SJSA1 (cell line): ENCODE measurements at regions not wholly inside any gene's neighbourhood (a gene's known extent, or its start where the extent isn't known, plus 50 kb on each side); places are given as distances from the start of the nearest gene placed in this dataset.

Experiments
- DNase-seq, 2 experiments: peaks; one replicate each; pipeline ENCODE4 v3.0.0-alpha.2; 2015 to 2020; ENCODE audit warnings: low spot score in 2 of 2, low read depth in 1 of 2
- H3K27ac ChIP-seq: fragments of 250-450 bp; sonication (Bioruptor Pico); 2 replicates; pipeline ENCODE4 v1.5.1; 2020; ENCODE audit warnings: mild to moderate bottlenecking, moderate library complexity
- H3K27me3 ChIP-seq: fragments of 250-450 bp; sonication (Bioruptor Pico); replicated peaks from 2 replicates; pipeline ENCODE4 v1.5.1; 2020; ENCODE audit warnings: mild to moderate bottlenecking, moderate library complexity
- H3K36me3 ChIP-seq: fragments of 250-450 bp; sonication (Bioruptor Pico); 2 replicates; pipeline ENCODE4 v1.5.1; 2020; ENCODE audit warnings: mild to moderate bottlenecking
- H3K4me1 ChIP-seq: fragments of 250-450 bp; sonication (Bioruptor Pico); replicated peaks from 2 replicates; pipeline ENCODE4 v1.6.1; 2021; ENCODE audit warnings: mild to moderate bottlenecking
- H3K4me3 ChIP-seq: fragments of 250-450 bp; sonication (Bioruptor Pico); 2 replicates; pipeline ENCODE4 v1.5.1; 2020; ENCODE audit warnings: mild to moderate bottlenecking
- H3K9me3 ChIP-seq: fragments of 250-450 bp; sonication (Bioruptor Pico); replicated peaks from 2 replicates; pipeline ENCODE4 v1.5.1; 2020; ENCODE audit warnings: mild to moderate bottlenecking

GRCh38 chr1:88523854-88524528 lies 160.1 kb upstream of the PKN2 start:
- DNase-seq, result no peak
- Histone ChIP-seq H3K4me1 (no peaks in the 10 kb centered on the region), H3K9me3 (no peaks in the 10 kb centered on the region), H3K36me3 (no peaks in the 10 kb centered on the region), H3K27ac (no peak overlapping the region), H3K27me3 (no peaks in the 10 kb centered on the region; the same call in 1 of the 2 replicates), H3K4me3 (no peak overlapping the region)

- no peaks in the 10 kb centered on the region; the same call in 1 of the 2 replicates for H3K27me3 ChIP-seq
- H3K4me1 ChIP-seq, result no peaks in the 10 kb centered on the region
- no peak overlapping the region for H3K27ac ChIP-seq
- H3K36me3 ChIP-seq, result no peaks in the 10 kb centered on the region
- no peak overlapping the region for H3K4me3 ChIP-seq
- H3K9me3 ChIP-seq, result no peaks in the 10 kb centered on the region
- no peak for DNase-seq
Measured at GRCh38 chr1:88526456-88526855, 157.6 kb upstream of the PKN2 start.

- no peak for DNase-seq
- H3K27ac ChIP-seq, result no peak overlapping the region
- no peaks in the 10 kb centered on the region for H3K4me1 ChIP-seq
- no peaks in the 10 kb centered on the region for H3K9me3 ChIP-seq
- no peaks in the 10 kb centered on the region; the same call in 1 of the 2 replicates for H3K27me3 ChIP-seq
- no peak overlapping the region for H3K4me3 ChIP-seq
- no peaks in the 10 kb centered on the region for H3K36me3 ChIP-seq
Measured at GRCh38 chr1:88528792-88529191, 155.3 kb upstream of the PKN2 start.

- H3K4me3 ChIP-seq, result no peak overlapping the region
- no peak for DNase-seq
- H3K27ac ChIP-seq, result no peak overlapping the region
- no peaks in the 10 kb centered on the region for H3K9me3 ChIP-seq
- no peaks in the 10 kb centered on the region; the same call in 1 of the 2 replicates for H3K27me3 ChIP-seq
- H3K36me3 ChIP-seq, result no peaks in the 10 kb centered on the region
- no peaks in the 10 kb centered on the region for H3K4me1 ChIP-seq
Measured at GRCh38 chr1:88529581-88529980, 154.5 kb upstream of the PKN2 start.

GRCh38 chr1:88530246-88530645 lies 153.8 kb upstream of the PKN2 start:
- DNase-seq, result no peak
- no peak overlapping the region for H3K27ac ChIP-seq
- no peaks in the 10 kb centered on the region for H3K9me3 ChIP-seq
- H3K27me3 ChIP-seq, result no peaks in the 10 kb centered on the region; the same call in 1 of the 2 replicates
- no peak overlapping the region for H3K4me3 ChIP-seq
- H3K4me1 ChIP-seq, result no peaks in the 10 kb centered on the region
- no peaks in the 10 kb centered on the region for H3K36me3 ChIP-seq

- no peak overlapping the region for H3K4me3 ChIP-seq
- no peaks in the 10 kb centered on the region for H3K36me3 ChIP-seq
- no peaks in the 10 kb centered on the region for H3K9me3 ChIP-seq
- no peaks in the 10 kb centered on the region for H3K4me1 ChIP-seq
- no peaks in the 10 kb centered on the region; the same call in none of the 2 replicates for H3K27me3 ChIP-seq
- no peak for DNase-seq
- no peak overlapping the region for H3K27ac ChIP-seq
Measured at GRCh38 chr1:88537787-88538186, 146.3 kb upstream of the PKN2 start.

- H3K27me3 ChIP-seq, result no peaks in the 10 kb centered on the region; the same call in 1 of the 2 replicates
- H3K36me3 ChIP-seq, result no peaks in the 10 kb centered on the region
- no peak overlapping the region for H3K4me3 ChIP-seq
- H3K9me3 ChIP-seq, result no peaks in the 10 kb centered on the region
- H3K27ac ChIP-seq, result no peak overlapping the region
- H3K4me1 ChIP-seq, result no peaks in the 10 kb centered on the region
- no peak for DNase-seq
Measured at GRCh38 chr1:88538222-88538899, 145.7 kb upstream of the PKN2 start.

GRCh38 chr1:88540255-88540654 lies 143.8 kb upstream of the PKN2 start:
- no peaks in the 10 kb centered on the region for H3K9me3 ChIP-seq
- DNase-seq, result no peak
- no peaks in the 10 kb centered on the region for H3K36me3 ChIP-seq
- no peak overlapping the region for H3K27ac ChIP-seq
- no peaks in the 10 kb centered on the region; the same call in 1 of the 2 replicates for H3K27me3 ChIP-seq
- H3K4me3 ChIP-seq, result no peak overlapping the region
- no peaks in the 10 kb centered on the region for H3K4me1 ChIP-seq

- H3K9me3 ChIP-seq, result no peaks in the 10 kb centered on the region
- no peaks in the 10 kb centered on the region; the same call in 1 of the 2 replicates for H3K27me3 ChIP-seq
- no peak for DNase-seq
- no peaks in the 10 kb centered on the region for H3K4me1 ChIP-seq
- H3K27ac ChIP-seq, result no peak overlapping the region
- H3K4me3 ChIP-seq, result no peak overlapping the region
- H3K36me3 ChIP-seq, result no peaks in the 10 kb centered on the region
Measured at GRCh38 chr1:88541596-88541995, 142.5 kb upstream of the PKN2 start.

GRCh38 chr1:88544195-88544594 lies 139.9 kb upstream of the PKN2 start:
- H3K36me3 ChIP-seq, result no peaks in the 10 kb centered on the region
- no peaks in the 10 kb centered on the region for H3K4me1 ChIP-seq
- H3K9me3 ChIP-seq, result no peaks in the 10 kb centered on the region
- no peak for DNase-seq
- no peaks in the 10 kb centered on the region for H3K27me3 ChIP-seq
- H3K4me3 ChIP-seq, result no peak overlapping the region
- H3K27ac ChIP-seq, result no peak overlapping the region

GRCh38 chr1:88549536-88549935 lies 134.5 kb upstream of the PKN2 start:
- no peaks in the 10 kb centered on the region for H3K9me3 ChIP-seq
- H3K4me1 ChIP-seq, result no peaks in the 10 kb centered on the region
- H3K27ac ChIP-seq, result no peak overlapping the region
- no peaks in the 10 kb centered on the region for H3K36me3 ChIP-seq
- no peak overlapping the region for H3K4me3 ChIP-seq
- no peaks in the 10 kb centered on the region for H3K27me3 ChIP-seq
- no peak for DNase-seq

GRCh38 chr1:88552226-88552625 lies 131.8 kb upstream of the PKN2 start:
- H3K36me3 ChIP-seq, result no peaks in the 10 kb centered on the region
- H3K4me3 ChIP-seq, result no peak overlapping the region
- no peak overlapping the region for H3K27ac ChIP-seq
- DNase-seq, result no peak
- no peaks in the 10 kb centered on the region for H3K27me3 ChIP-seq
- no peaks in the 10 kb centered on the region for H3K4me1 ChIP-seq
- no peaks in the 10 kb centered on the region for H3K9me3 ChIP-seq

- no peak for DNase-seq
- Histone ChIP-seq H3K4me3 (no peak overlapping the region), H3K4me1 (no peaks in the 10 kb centered on the region), H3K9me3 (no peaks in the 10 kb centered on the region), H3K27me3 (no peaks in the 10 kb centered on the region; the same call in 1 of the 2 replicates), H3K27ac (no peak overlapping the region), H3K36me3 (no peaks in the 10 kb centered on the region)
Measured at GRCh38 chr1:88557014-88557413, 127.1 kb upstream of the PKN2 start.

GRCh38 chr1:88560621-88561020 lies 123.5 kb upstream of the PKN2 start:
- H3K36me3 ChIP-seq, result no peaks in the 10 kb centered on the region
- DNase-seq, result no peak
- H3K9me3 ChIP-seq, result no peaks in the 10 kb centered on the region
- no peaks in the 10 kb centered on the region; the same call in 1 of the 2 replicates for H3K27me3 ChIP-seq
- H3K4me3 ChIP-seq, result no peak overlapping the region
- no peak overlapping the region for H3K27ac ChIP-seq
- no peaks in the 10 kb centered on the region for H3K4me1 ChIP-seq
